ENCODE measurements at regions not wholly inside any gene's neighbourhood (a gene's known extent, or its start where the extent isn't known, plus 50 kb on each side); places are given as distances from the start of the nearest gene placed in this dataset.

DNA sequence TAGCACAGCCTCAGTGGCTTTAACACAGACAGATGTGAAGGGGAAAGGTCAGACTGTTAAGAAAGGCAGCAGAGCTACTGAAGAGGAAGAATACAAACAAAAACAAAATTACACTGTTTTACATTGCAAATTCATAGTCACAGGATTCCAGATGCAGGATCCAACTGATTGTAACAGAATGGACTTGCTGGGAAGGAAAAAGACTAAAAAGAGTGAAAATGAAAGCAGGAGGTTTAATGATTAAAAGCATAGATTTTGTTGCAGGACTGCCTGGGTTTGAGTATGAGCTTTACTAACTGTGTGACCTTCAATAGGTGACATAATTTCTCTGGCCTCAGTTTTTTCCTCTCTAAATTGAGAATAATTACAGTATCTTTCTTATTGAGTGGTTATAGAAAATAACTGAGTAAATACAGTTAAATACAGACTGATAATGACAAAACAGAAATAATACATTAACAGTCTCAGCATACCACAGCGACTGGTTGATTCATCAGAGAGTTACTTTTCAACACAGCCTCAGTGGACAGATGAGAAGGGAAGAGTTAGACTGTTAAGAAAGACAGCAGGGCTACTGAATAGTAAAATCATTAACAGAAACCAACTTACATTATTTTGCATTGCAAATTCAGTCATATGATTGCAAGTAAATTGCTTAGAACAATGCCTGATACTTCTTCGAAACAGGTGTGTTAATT, 704.2 kb upstream of the TENM4 start:
- DNase-seq, result no peak
- H3K9me3 ChIP-seq (ENCODE audit: low read length), result peaks cover 6% of the 10 kb centered on the region; the same call in 1 of the 2 replicates
- H4K20me1 ChIP-seq (ENCODE audit: low read length), result no peaks in the 10 kb centered on the region
- POLR2A ChIA-PET (ENCODE audit: unreplicated experiment), result no interaction called here
- H3K27me3 ChIP-seq (ENCODE audit: low read length), result no peaks in the 10 kb centered on the region
- no TSS peak for BruUV-seq (replicated peaks)
- TF ChIP-seq CTCF (conservative IDR thresholded peaks at IDR 0.05; ENCODE audit: low read depth, low read length), result no peak
- no peak overlapping the region for H3K27ac ChIP-seq (ENCODE audit: low read length)
- no peak overlapping the region for H3K9ac ChIP-seq (ENCODE audit: low read length)
- H3F3A ChIP-seq (ENCODE audit: low read length, unreplicated experiment), result no peaks in the 10 kb centered on the region
- H3K36me3 ChIP-seq (ENCODE audit: low read depth, low read length), result no peaks in the 10 kb centered on the region
- H3K9me2 ChIP-seq (replicated peaks; ENCODE audit: low read length), result no peaks in the 10 kb centered on the region
- intact Hi-C loops (cut with micrococcal nuclease), result no loop called here
- no peak overlapping the region for H3K4me2 ChIP-seq (ENCODE audit: low read length)
- no peak overlapping the region for H2AFZ ChIP-seq (ENCODE audit: low read length)
- CTCF ChIA-PET, result no interaction called here
- H3K79me2 ChIP-seq (ENCODE audit: low read length), result no peaks in the 10 kb centered on the region
- H3K4me1 ChIP-seq (ENCODE audit: insufficient read depth, low read length), result no peaks in the 10 kb centered on the region
- no peak for ATAC-seq
- H3K4me3 ChIP-seq (ENCODE audit: low read length), result no peak overlapping the region

DNA sequence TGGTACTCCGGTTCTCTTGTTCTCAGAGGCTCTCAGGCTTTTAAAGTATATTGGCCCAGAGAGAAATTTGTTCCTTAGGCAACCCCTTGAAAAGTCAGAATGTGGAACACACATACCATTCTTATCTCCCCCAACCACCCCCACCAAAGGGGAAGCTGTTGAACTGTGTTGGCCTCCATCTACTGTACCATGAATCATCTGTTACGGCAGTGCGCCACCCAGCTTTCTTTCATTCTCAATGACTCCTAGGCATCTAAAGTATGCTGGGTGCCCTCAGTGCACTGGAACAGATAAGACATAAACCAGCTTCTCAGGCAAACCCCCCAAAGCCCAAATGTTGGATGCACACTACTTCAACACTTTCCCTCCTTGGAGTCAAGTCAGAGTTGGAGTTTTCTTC, 696.2 kb upstream of the TENM4 start:
- BruUV-seq (replicated peaks), result no TSS peak
- Histone ChIP-seq H3K27ac (ENCODE audit: low read length) (no peak overlapping the region), H3K27me3 (ENCODE audit: low read length) (no peaks in the 10 kb centered on the region), H3K4me2 (ENCODE audit: low read length) (no peak overlapping the region), H2AFZ (ENCODE audit: low read length) (no peak overlapping the region), H3F3A (ENCODE audit: low read length, unreplicated experiment) (no peaks in the 10 kb centered on the region), H4K20me1 (ENCODE audit: low read length) (no peaks in the 10 kb centered on the region), H3K4me1 (ENCODE audit: insufficient read depth, low read length) (no peaks in the 10 kb centered on the region), H3K79me2 (ENCODE audit: low read length) (no peaks in the 10 kb centered on the region), H3K9ac (ENCODE audit: low read length) (no peak overlapping the region), H3K4me3 (ENCODE audit: low read length) (no peak overlapping the region), H3K36me3 (ENCODE audit: low read depth, low read length) (no peaks in the 10 kb centered on the region), H3K9me3 (ENCODE audit: low read length) (no peaks in the 10 kb centered on the region), H3K9me2 (replicated peaks; ENCODE audit: low read length) (no peaks in the 10 kb centered on the region)
- intact Hi-C loops (cut with micrococcal nuclease), result no loop called here
- ATAC-seq (no peak), DNase-seq (no peak)
- no peak for TF ChIP-seq CTCF (conservative IDR thresholded peaks at IDR 0.05; ENCODE audit: low read depth, low read length)
- TF ChIP-seq EZH2 (IDR thresholded peaks at IDR 0.05; ENCODE audit: low read length, unreplicated experiment), result no peak
- TF ChIP-seq EZH2phosphoT487 (IDR thresholded peaks at IDR 0.05; ENCODE audit: borderline replicate concordance, low read length), result no peak
- POLR2A ChIA-PET (ENCODE audit: unreplicated experiment), result no interaction called here
- CTCF ChIA-PET, result no interaction called here

DNA sequence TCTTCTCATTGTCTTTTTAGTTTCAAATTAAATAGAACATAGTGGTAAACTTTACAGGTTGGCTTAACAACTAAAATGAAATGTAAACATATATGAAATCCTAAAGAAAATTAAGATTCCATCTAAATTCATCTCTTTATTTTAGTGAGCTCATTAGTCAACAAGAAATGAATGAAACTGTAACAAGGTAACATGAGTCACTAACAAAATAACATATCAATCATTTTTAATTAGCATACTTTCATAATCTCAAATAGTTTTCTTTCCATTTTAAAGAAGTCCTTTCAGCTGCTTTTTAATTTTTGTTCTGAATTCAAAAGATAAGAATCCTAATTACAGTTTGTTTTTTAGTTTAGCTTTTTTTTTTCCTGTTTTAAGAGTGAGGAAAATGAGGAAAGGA, 688.6 kb upstream of the TENM4 start:
- intact Hi-C loops (cut with micrococcal nuclease), result no loop called here
- no peak for DNase-seq
- Histone ChIP-seq H3K4me3 (ENCODE audit: low read length) (no peak overlapping the region), H3K9me3 (ENCODE audit: low read length) (peaks cover 8% of the 10 kb centered on the region), H3K36me3 (ENCODE audit: low read depth, low read length) (no peaks in the 10 kb centered on the region), H3K4me2 (ENCODE audit: low read length) (no peak overlapping the region), H3K9ac (ENCODE audit: low read length) (no peak overlapping the region), H3K9me2 (replicated peaks; ENCODE audit: low read length) (no peaks in the 10 kb centered on the region), H2AFZ (ENCODE audit: low read length) (no peak overlapping the region), H3K27ac (ENCODE audit: low read length) (no peak overlapping the region), H3K27me3 (ENCODE audit: low read length) (no peaks in the 10 kb centered on the region), H3K4me1 (ENCODE audit: insufficient read depth, low read length) (no peaks in the 10 kb centered on the region), H3F3A (ENCODE audit: low read length, unreplicated experiment) (no peaks in the 10 kb centered on the region), H4K20me1 (ENCODE audit: low read length) (no peaks in the 10 kb centered on the region), H3K79me2 (ENCODE audit: low read length) (no peaks in the 10 kb centered on the region)
- no peak for ATAC-seq
- TF ChIP-seq EZH2phosphoT487 (IDR thresholded peaks at IDR 0.05; ENCODE audit: borderline replicate concordance, low read length) (no peak), EZH2 (IDR thresholded peaks at IDR 0.05; ENCODE audit: low read length, unreplicated experiment) (no peak), CTCF (conservative IDR thresholded peaks at IDR 0.05; ENCODE audit: low read depth, low read length) (no peak)
- CTCF ChIA-PET, result no interaction called here
- POLR2A ChIA-PET (ENCODE audit: unreplicated experiment), result no interaction called here
- BruUV-seq (replicated peaks), result no TSS peak

Data from PC-3 (cell line).